ENCODE measurements at regions not wholly inside any gene's neighbourhood (a gene's known extent, or its start where the extent isn't known, plus 50 kb on each side); places are given as distances from the start of the nearest gene placed in this dataset.

- Histone ChIP-seq H3K4me3 (ENCODE audit: low read length) (no peak overlapping the region), H3K36me3 (ENCODE audit: insufficient read depth, low read depth, low read length) (no peaks in the 10 kb centered on the region), H3K4me1 (ENCODE audit: insufficient read depth, low read length) (no peaks in the 10 kb centered on the region), H3K9me3 (ENCODE audit: insufficient read depth, low read depth, low read length) (no peaks in the 10 kb centered on the region), H3K27me3 (ENCODE audit: insufficient read depth, low read length) (no peaks in the 10 kb centered on the region), H3K27ac (ENCODE audit: low read length) (no peak overlapping the region), H3K9ac (ENCODE audit: low read depth, low read length) (no peak overlapping the region)
Observed at GRCh38 chr3:147773116-147773630, 364.0 kb downstream of the ZIC1 start.

- Histone ChIP-seq H3K36me3 (ENCODE audit: insufficient read depth, low read depth, low read length) (no peaks in the 10 kb centered on the region), H3K9me3 (ENCODE audit: insufficient read depth, low read depth, low read length) (no peaks in the 10 kb centered on the region), H3K4me1 (ENCODE audit: insufficient read depth, low read length) (no peaks in the 10 kb centered on the region), H3K27ac (ENCODE audit: low read length) (no peak overlapping the region), H3K4me3 (ENCODE audit: low read length) (no peak overlapping the region), H3K9ac (ENCODE audit: low read depth, low read length) (no peak overlapping the region), H3K27me3 (ENCODE audit: insufficient read depth, low read length) (no peaks in the 10 kb centered on the region)
Observed at GRCh38 chr3:147775411-147775810, 366.2 kb downstream of the ZIC1 start.

- Histone ChIP-seq H3K36me3 (ENCODE audit: insufficient read depth, low read depth, low read length) (no peaks in the 10 kb centered on the region), H3K9me3 (ENCODE audit: insufficient read depth, low read depth, low read length) (no peaks in the 10 kb centered on the region), H3K4me3 (ENCODE audit: low read length) (no peak overlapping the region), H3K27me3 (ENCODE audit: insufficient read depth, low read length) (no peaks in the 10 kb centered on the region), H3K4me1 (ENCODE audit: insufficient read depth, low read length) (no peaks in the 10 kb centered on the region), H3K27ac (ENCODE audit: low read length) (no peak overlapping the region), H3K9ac (ENCODE audit: low read depth, low read length) (no peak overlapping the region)
Observed at GRCh38 chr3:147775816-147776530, 366.8 kb downstream of the ZIC1 start.

- H3K36me3 ChIP-seq (ENCODE audit: insufficient read depth, low read depth, low read length) = no peaks in the 10 kb centered on the region
- no peak overlapping the region for H3K27ac ChIP-seq (ENCODE audit: low read length)
- H3K9ac ChIP-seq (ENCODE audit: low read depth, low read length) = no peak overlapping the region
- H3K4me3 ChIP-seq (ENCODE audit: low read length) = no peak overlapping the region
- H3K4me1 ChIP-seq (ENCODE audit: insufficient read depth, low read length) = no peaks in the 10 kb centered on the region
- H3K27me3 ChIP-seq (ENCODE audit: insufficient read depth, low read length) = no peaks in the 10 kb centered on the region
- no peaks in the 10 kb centered on the region for H3K9me3 ChIP-seq (ENCODE audit: insufficient read depth, low read depth, low read length)
Observed at GRCh38 chr3:147793841-147794240, 384.7 kb downstream of the ZIC1 start.

- Histone ChIP-seq H3K4me3 (ENCODE audit: low read length) (no peak overlapping the region), H3K4me1 (ENCODE audit: insufficient read depth, low read length) (no peaks in the 10 kb centered on the region), H3K9ac (ENCODE audit: low read depth, low read length) (no peak overlapping the region), H3K27ac (ENCODE audit: low read length) (no peak overlapping the region), H3K27me3 (ENCODE audit: insufficient read depth, low read length) (no peaks in the 10 kb centered on the region), H3K36me3 (ENCODE audit: insufficient read depth, low read depth, low read length) (no peaks in the 10 kb centered on the region), H3K9me3 (ENCODE audit: insufficient read depth, low read depth, low read length) (no peaks in the 10 kb centered on the region)
Observed at GRCh38 chr3:147794596-147794995, 385.4 kb downstream of the ZIC1 start.

- Histone ChIP-seq H3K4me3 (ENCODE audit: low read length) (no peak overlapping the region), H3K27ac (ENCODE audit: low read length) (no peak overlapping the region), H3K9me3 (ENCODE audit: insufficient read depth, low read depth, low read length) (no peaks in the 10 kb centered on the region), H3K36me3 (ENCODE audit: insufficient read depth, low read depth, low read length) (no peaks in the 10 kb centered on the region), H3K4me1 (ENCODE audit: insufficient read depth, low read length) (no peaks in the 10 kb centered on the region), H3K9ac (ENCODE audit: low read depth, low read length) (no peak overlapping the region), H3K27me3 (ENCODE audit: insufficient read depth, low read length) (no peaks in the 10 kb centered on the region)
Observed at GRCh38 chr3:147795418-147795817, 386.3 kb downstream of the ZIC1 start.

GRCh38 chr3:147797095-147797494, 387.9 kb downstream of the ZIC1 start:
- Histone ChIP-seq H3K9ac (ENCODE audit: low read depth, low read length) (no peak overlapping the region), H3K27ac (ENCODE audit: low read length) (no peak overlapping the region), H3K4me1 (ENCODE audit: insufficient read depth, low read length) (no peaks in the 10 kb centered on the region), H3K36me3 (ENCODE audit: insufficient read depth, low read depth, low read length) (no peaks in the 10 kb centered on the region), H3K9me3 (ENCODE audit: insufficient read depth, low read depth, low read length) (no peaks in the 10 kb centered on the region), H3K27me3 (ENCODE audit: insufficient read depth, low read length) (no peaks in the 10 kb centered on the region), H3K4me3 (ENCODE audit: low read length) (no peak overlapping the region)

- no peak overlapping the region for H3K4me3 ChIP-seq (ENCODE audit: low read length)
- H3K36me3 ChIP-seq (ENCODE audit: insufficient read depth, low read depth, low read length) = no peaks in the 10 kb centered on the region
- no peaks in the 10 kb centered on the region for H3K27me3 ChIP-seq (ENCODE audit: insufficient read depth, low read length)
- no peak overlapping the region for H3K9ac ChIP-seq (ENCODE audit: low read depth, low read length)
- H3K9me3 ChIP-seq (ENCODE audit: insufficient read depth, low read depth, low read length) = no peaks in the 10 kb centered on the region
- H3K4me1 ChIP-seq (ENCODE audit: insufficient read depth, low read length) = no peaks in the 10 kb centered on the region
- no peak overlapping the region for H3K27ac ChIP-seq (ENCODE audit: low read length)
Observed at GRCh38 chr3:147799601-147800000, 390.4 kb downstream of the ZIC1 start.

- Histone ChIP-seq H3K36me3 (ENCODE audit: insufficient read depth, low read depth, low read length) (no peaks in the 10 kb centered on the region), H3K9ac (ENCODE audit: low read depth, low read length) (no peak overlapping the region), H3K27ac (ENCODE audit: low read length) (no peak overlapping the region), H3K4me3 (ENCODE audit: low read length) (no peak overlapping the region), H3K4me1 (ENCODE audit: insufficient read depth, low read length) (no peaks in the 10 kb centered on the region), H3K9me3 (ENCODE audit: insufficient read depth, low read depth, low read length) (no peaks in the 10 kb centered on the region), H3K27me3 (ENCODE audit: insufficient read depth, low read length) (no peaks in the 10 kb centered on the region)
Observed at GRCh38 chr3:147807776-147808175, 398.6 kb downstream of the ZIC1 start.

GRCh38 chr3:147809206-147809605, 400.0 kb downstream of the ZIC1 start:
- H3K9me3 ChIP-seq (ENCODE audit: insufficient read depth, low read depth, low read length) = no peaks in the 10 kb centered on the region
- H3K36me3 ChIP-seq (ENCODE audit: insufficient read depth, low read depth, low read length) = no peaks in the 10 kb centered on the region
- no peak overlapping the region for H3K27ac ChIP-seq (ENCODE audit: low read length)
- H3K27me3 ChIP-seq (ENCODE audit: insufficient read depth, low read length) = no peaks in the 10 kb centered on the region
- H3K9ac ChIP-seq (ENCODE audit: low read depth, low read length) = no peak overlapping the region
- no peak overlapping the region for H3K4me3 ChIP-seq (ENCODE audit: low read length)
- H3K4me1 ChIP-seq (ENCODE audit: insufficient read depth, low read length) = no peaks in the 10 kb centered on the region

- no peaks in the 10 kb centered on the region for H3K36me3 ChIP-seq (ENCODE audit: insufficient read depth, low read depth, low read length)
- H3K27ac ChIP-seq (ENCODE audit: low read length) = no peak overlapping the region
- H3K9ac ChIP-seq (ENCODE audit: low read depth, low read length) = no peak overlapping the region
- no peaks in the 10 kb centered on the region for H3K9me3 ChIP-seq (ENCODE audit: insufficient read depth, low read depth, low read length)
- H3K27me3 ChIP-seq (ENCODE audit: insufficient read depth, low read length) = no peaks in the 10 kb centered on the region
- H3K4me3 ChIP-seq (ENCODE audit: low read length) = no peak overlapping the region
- no peaks in the 10 kb centered on the region for H3K4me1 ChIP-seq (ENCODE audit: insufficient read depth, low read length)
Observed at GRCh38 chr3:147812186-147812911, 403.2 kb downstream of the ZIC1 start.

- no peaks in the 10 kb centered on the region for H3K27me3 ChIP-seq (ENCODE audit: insufficient read depth, low read length)
- no peaks in the 10 kb centered on the region for H3K4me1 ChIP-seq (ENCODE audit: insufficient read depth, low read length)
- no peaks in the 10 kb centered on the region for H3K9me3 ChIP-seq (ENCODE audit: insufficient read depth, low read depth, low read length)
- no peaks in the 10 kb centered on the region for H3K36me3 ChIP-seq (ENCODE audit: insufficient read depth, low read depth, low read length)
- H3K9ac ChIP-seq (ENCODE audit: low read depth, low read length) = no peak overlapping the region
- no peak overlapping the region for H3K27ac ChIP-seq (ENCODE audit: low read length)
- H3K4me3 ChIP-seq (ENCODE audit: low read length) = no peak overlapping the region
Observed at GRCh38 chr3:147813256-147813655, 404.1 kb downstream of the ZIC1 start.

All from iPS-20b (cell line).